ENCODE measurements at regions not wholly inside any gene's neighbourhood (a gene's known extent, or its start where the extent isn't known, plus 50 kb on each side); places are given as distances from the start of the nearest gene placed in this dataset.

DNA sequence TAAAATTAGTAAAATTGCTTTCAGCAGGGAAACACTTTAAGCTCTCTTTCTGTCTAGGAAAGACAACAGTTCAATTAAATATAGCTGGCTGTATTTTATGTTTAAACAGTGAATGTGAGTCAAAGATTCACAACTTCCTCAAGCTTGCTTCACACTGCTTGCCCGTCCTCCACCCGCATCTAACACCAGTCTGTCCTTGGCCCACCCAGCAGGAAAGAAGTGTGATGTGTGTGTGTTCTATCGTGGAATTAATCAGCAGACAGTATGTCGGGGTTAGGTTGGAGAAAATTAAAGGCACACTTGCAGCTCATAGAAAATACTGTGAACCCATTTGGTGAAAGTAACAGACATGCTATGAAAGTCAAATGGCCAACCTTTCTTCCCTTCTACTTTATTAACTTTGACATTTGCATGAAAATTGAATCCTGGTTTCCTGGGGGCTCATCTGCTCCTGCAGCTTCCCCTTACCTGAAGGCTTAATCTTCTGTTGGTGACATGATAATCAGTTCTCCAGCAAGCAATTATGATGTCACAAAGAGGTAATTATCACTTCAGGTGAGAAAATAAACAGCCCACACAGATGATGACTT lies 182.0 kb downstream of the UXS1 start:
- no peak for DNase-seq (ENCODE audit: low spot score)
- no peak overlapping the region for H3K4me2 ChIP-seq (ENCODE audit: insufficient read depth, low read length, poor library complexity, severe bottlenecking)
- no peak overlapping the region for H3K14ac ChIP-seq (ENCODE audit: low read length)
- H4K8ac ChIP-seq (ENCODE audit: low read depth, low read length) = no peak overlapping the region
- no peak overlapping the region for H3K18ac ChIP-seq (ENCODE audit: low read length)
- H3K9ac ChIP-seq (ENCODE audit: low read depth, low read length, poor library complexity) = no peak overlapping the region
- H3K4me1 ChIP-seq (ENCODE audit: control insufficient read depth in 2 of 2, insufficient read depth in 1 of 2, low read depth in 1 of 2, low read length in 2 of 2) = no peaks in the 10 kb centered on the region
- no peak overlapping the region for H3K4ac ChIP-seq (ENCODE audit: low read length)
- no peak overlapping the region for H2BK120ac ChIP-seq (ENCODE audit: low read depth, low read length)
- no peaks in the 10 kb centered on the region for H3K27me3 ChIP-seq (ENCODE audit: control insufficient read depth in 3 of 3, insufficient read depth in 3 of 3, low read depth in 1 of 3, low read length in 3 of 3)
- no peak overlapping the region for H3K4me3 ChIP-seq (ENCODE audit: low read length in 2 of 2)
- no peak overlapping the region for H2BK5ac ChIP-seq (ENCODE audit: low read length)
- no peaks in the 10 kb centered on the region for H3K79me1 ChIP-seq (ENCODE audit: low read depth, low read length)
- no peak overlapping the region for H2AFZ ChIP-seq (ENCODE audit: low read length)
- H3K9me3 ChIP-seq (replicated peaks in 1 of 2; ENCODE audit: control insufficient read depth in 2 of 2, insufficient read depth in 1 of 2, low read depth in 1 of 2, low read length in 2 of 2) = peaks cover 0 to 7% of the 10 kb centered on the region in 2 donors
- no peak overlapping the region for H2BK12ac ChIP-seq (ENCODE audit: low read length)
- no peaks in the 10 kb centered on the region for H3K36me3 ChIP-seq (replicated peaks in 1 of 2; ENCODE audit: control insufficient read depth in 2 of 2, insufficient read depth in 2 of 2, low read length in 2 of 2)
- no peak overlapping the region for H3K27ac ChIP-seq (replicated peaks; ENCODE audit: low read length)
- no peak overlapping the region for H4K91ac ChIP-seq (ENCODE audit: low read depth, low read length, poor library complexity)
- no CpG with 5 or more reads among the region's 4 CpGs for WGBS, 2 donors (ENCODE audit: extremely low coverage in 2 of 2, insufficient read length in 2 of 2, insufficient replicate concordance in 1 of 2)
- H3K23ac ChIP-seq (ENCODE audit: low read depth, low read length, poor library complexity) = no peak overlapping the region
- H2AK5ac ChIP-seq (ENCODE audit: low read depth, low read length) = no peak overlapping the region
- H2BK15ac ChIP-seq (ENCODE audit: low read length) = no peak overlapping the region

DNA sequence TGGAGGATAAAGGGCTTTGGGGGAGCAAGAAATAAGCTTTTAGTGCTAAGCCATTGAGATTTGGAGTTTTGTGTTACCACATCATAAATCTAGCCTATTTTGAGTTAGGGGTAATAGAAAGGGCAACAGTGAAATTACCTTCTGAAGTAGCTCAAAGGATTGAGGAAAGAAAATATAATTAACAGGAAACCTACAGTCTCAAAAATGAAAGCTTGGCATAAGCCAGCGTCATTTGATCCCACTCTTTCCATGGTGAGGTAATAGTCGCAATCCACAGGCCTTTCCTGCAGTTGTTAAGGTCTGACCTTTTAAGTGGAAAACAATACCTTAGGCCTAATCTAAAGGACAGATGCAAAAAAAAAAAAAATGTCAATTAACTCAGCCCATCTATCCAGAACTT lies 182.7 kb downstream of the UXS1 start:
- no peaks in the 10 kb centered on the region for H3K36me3 ChIP-seq (replicated peaks in 1 of 2; ENCODE audit: control insufficient read depth in 2 of 2, insufficient read depth in 2 of 2, low read length in 2 of 2)
- no peak overlapping the region for H2BK15ac ChIP-seq (ENCODE audit: low read length)
- no peak overlapping the region for H3K14ac ChIP-seq (ENCODE audit: low read length)
- H2AK5ac ChIP-seq (ENCODE audit: low read depth, low read length) = no peak overlapping the region
- no peaks in the 10 kb centered on the region for H3K27me3 ChIP-seq (ENCODE audit: control insufficient read depth in 3 of 3, insufficient read depth in 3 of 3, low read depth in 1 of 3, low read length in 3 of 3)
- no peak for DNase-seq (ENCODE audit: low spot score)
- no peak overlapping the region for H4K8ac ChIP-seq (ENCODE audit: low read depth, low read length)
- no peak overlapping the region for H2BK120ac ChIP-seq (ENCODE audit: low read depth, low read length)
- H3K4me3 ChIP-seq (ENCODE audit: low read length in 2 of 2) = no peak overlapping the region
- no peaks in the 10 kb centered on the region for H3K4me1 ChIP-seq (ENCODE audit: control insufficient read depth in 2 of 2, insufficient read depth in 1 of 2, low read depth in 1 of 2, low read length in 2 of 2)
- no CpG with 5 or more reads among the region's 2 CpGs for WGBS, 2 donors (ENCODE audit: extremely low coverage in 2 of 2, insufficient read length in 2 of 2, insufficient replicate concordance in 1 of 2)
- H2BK5ac ChIP-seq (ENCODE audit: low read length) = no peak overlapping the region
- peak overlapping the region; percentile 43 for H2AFZ ChIP-seq (ENCODE audit: low read length)
- H2BK12ac ChIP-seq (ENCODE audit: low read length) = no peak overlapping the region
- no peaks in the 10 kb centered on the region for H3K79me1 ChIP-seq (ENCODE audit: low read depth, low read length)
- no peak overlapping the region for H3K18ac ChIP-seq (ENCODE audit: low read length)
- no peak overlapping the region for H3K4ac ChIP-seq (ENCODE audit: low read length)
- no peak overlapping the region for H3K9ac ChIP-seq (ENCODE audit: low read depth, low read length, poor library complexity)
- H3K23ac ChIP-seq (ENCODE audit: low read depth, low read length, poor library complexity) = no peak overlapping the region
- H4K91ac ChIP-seq (ENCODE audit: low read depth, low read length, poor library complexity) = no peak overlapping the region
- no peak overlapping the region for H3K27ac ChIP-seq (replicated peaks; ENCODE audit: low read length)
- no peak overlapping the region for H3K4me2 ChIP-seq (ENCODE audit: insufficient read depth, low read length, poor library complexity, severe bottlenecking)
- peaks cover 0 to 8% of the 10 kb centered on the region in 2 donors for H3K9me3 ChIP-seq (replicated peaks in 1 of 2; ENCODE audit: control insufficient read depth in 2 of 2, insufficient read depth in 1 of 2, low read depth in 1 of 2, low read length in 2 of 2)

DNA sequence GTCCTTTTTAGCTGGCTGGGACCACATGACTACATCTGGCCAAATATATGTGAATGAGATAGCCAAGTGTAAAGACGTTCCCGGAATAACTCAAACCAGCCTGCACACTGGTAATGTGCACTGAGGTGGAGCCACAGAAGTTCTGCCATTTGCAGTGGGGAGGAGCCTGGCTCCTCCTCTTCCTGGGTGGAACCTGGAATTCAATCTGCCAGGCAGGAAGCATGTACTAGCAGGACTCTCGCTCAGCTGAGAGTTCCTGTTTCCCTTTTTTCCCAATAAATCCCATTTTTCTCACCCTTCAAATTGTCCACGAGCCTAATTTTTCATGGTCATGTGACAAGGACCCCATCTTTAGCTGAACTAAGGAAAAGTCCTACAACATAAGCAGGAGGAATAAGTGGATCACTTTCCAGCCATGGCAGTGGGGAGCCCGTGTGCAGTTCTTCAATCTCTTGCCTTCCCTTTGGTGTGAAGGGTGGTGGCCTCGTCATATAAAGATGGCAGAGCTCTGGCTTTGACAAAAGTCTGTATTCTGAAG lies 183.2 kb downstream of the UXS1 start:
- H3K4me2 ChIP-seq (ENCODE audit: insufficient read depth, low read length, poor library complexity, severe bottlenecking) = no peak overlapping the region
- no peaks in the 10 kb centered on the region for H3K79me1 ChIP-seq (ENCODE audit: low read depth, low read length)
- H2BK120ac ChIP-seq (ENCODE audit: low read depth, low read length) = no peak overlapping the region
- no peak overlapping the region for H3K23ac ChIP-seq (ENCODE audit: low read depth, low read length, poor library complexity)
- no peak overlapping the region for H3K4me3 ChIP-seq (ENCODE audit: low read length in 2 of 2)
- no peaks in the 10 kb centered on the region for H3K4me1 ChIP-seq (ENCODE audit: control insufficient read depth in 2 of 2, insufficient read depth in 1 of 2, low read depth in 1 of 2, low read length in 2 of 2)
- DNase-seq (ENCODE audit: low spot score) = no peak
- no peak overlapping the region for H2BK5ac ChIP-seq (ENCODE audit: low read length)
- H4K91ac ChIP-seq (ENCODE audit: low read depth, low read length, poor library complexity) = no peak overlapping the region
- H3K18ac ChIP-seq (ENCODE audit: low read length) = no peak overlapping the region
- H3K9ac ChIP-seq (ENCODE audit: low read depth, low read length, poor library complexity) = no peak overlapping the region
- H3K27ac ChIP-seq (replicated peaks; ENCODE audit: low read length) = no peak overlapping the region
- peak overlapping the region; percentile 43 for H2AFZ ChIP-seq (ENCODE audit: low read length)
- H3K36me3 ChIP-seq (replicated peaks in 1 of 2; ENCODE audit: control insufficient read depth in 2 of 2, insufficient read depth in 2 of 2, low read length in 2 of 2) = no peaks in the 10 kb centered on the region
- no peak overlapping the region for H2BK15ac ChIP-seq (ENCODE audit: low read length)
- no peak overlapping the region for H2AK5ac ChIP-seq (ENCODE audit: low read depth, low read length)
- no peak overlapping the region for H3K4ac ChIP-seq (ENCODE audit: low read length)
- no peak overlapping the region for H2BK12ac ChIP-seq (ENCODE audit: low read length)
- no CpG with 5 or more reads among the region's 6 CpGs for WGBS, 2 donors (ENCODE audit: extremely low coverage in 2 of 2, insufficient read length in 2 of 2, insufficient replicate concordance in 1 of 2)
- no peak overlapping the region for H3K14ac ChIP-seq (ENCODE audit: low read length)
- no peaks in the 10 kb centered on the region for H3K27me3 ChIP-seq (ENCODE audit: control insufficient read depth in 3 of 3, insufficient read depth in 3 of 3, low read depth in 1 of 3, low read length in 3 of 3)
- no peak overlapping the region for H4K8ac ChIP-seq (ENCODE audit: low read depth, low read length)
- peaks cover 0 to 9% of the 10 kb centered on the region in 2 donors for H3K9me3 ChIP-seq (replicated peaks in 1 of 2; ENCODE audit: control insufficient read depth in 2 of 2, insufficient read depth in 1 of 2, low read depth in 1 of 2, low read length in 2 of 2)

DNA sequence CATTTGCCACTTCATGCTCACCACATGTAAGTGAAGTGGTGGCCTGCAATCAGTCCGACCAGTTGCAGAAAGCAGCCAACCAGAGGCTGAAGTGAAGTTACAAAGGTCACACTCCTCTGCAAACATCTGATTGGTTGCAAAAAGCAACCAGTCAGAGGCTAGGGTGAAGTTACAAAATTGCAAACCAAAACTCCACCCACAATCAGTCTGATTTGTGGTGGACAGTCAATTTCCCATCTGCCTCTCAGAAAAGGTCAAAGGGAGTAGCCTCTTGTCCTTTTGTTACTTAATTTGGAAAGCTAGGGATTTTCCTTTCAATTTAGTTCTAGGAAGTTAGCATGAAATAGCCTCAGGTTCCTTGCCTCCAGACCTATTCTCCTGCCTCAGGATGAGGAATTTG lies 185.0 kb downstream of the UXS1 start:
- no peak overlapping the region for H2BK5ac ChIP-seq (ENCODE audit: low read length)
- no peak for DNase-seq (ENCODE audit: low spot score)
- no peak overlapping the region for H3K18ac ChIP-seq (ENCODE audit: low read length)
- H3K23ac ChIP-seq (ENCODE audit: low read depth, low read length, poor library complexity) = no peak overlapping the region
- H2BK120ac ChIP-seq (ENCODE audit: low read depth, low read length) = no peak overlapping the region
- no peaks in the 10 kb centered on the region for H3K79me1 ChIP-seq (ENCODE audit: low read depth, low read length)
- H2AK5ac ChIP-seq (ENCODE audit: low read depth, low read length) = no peak overlapping the region
- H3K9me3 ChIP-seq (replicated peaks in 1 of 2; ENCODE audit: control insufficient read depth in 2 of 2, insufficient read depth in 1 of 2, low read depth in 1 of 2, low read length in 2 of 2) = peaks cover 0 to 11% of the 10 kb centered on the region in 2 donors
- no peak overlapping the region for H2BK12ac ChIP-seq (ENCODE audit: low read length)
- no peak overlapping the region for H4K8ac ChIP-seq (ENCODE audit: low read depth, low read length)
- no peaks in the 10 kb centered on the region for H3K36me3 ChIP-seq (replicated peaks in 1 of 2; ENCODE audit: control insufficient read depth in 2 of 2, insufficient read depth in 2 of 2, low read length in 2 of 2)
- H3K4ac ChIP-seq (ENCODE audit: low read length) = no peak overlapping the region
- no peak overlapping the region for H4K91ac ChIP-seq (ENCODE audit: low read depth, low read length, poor library complexity)
- no CpG with 5 or more reads among the region's 1 CpG for WGBS, 2 donors (ENCODE audit: extremely low coverage in 2 of 2, insufficient read length in 2 of 2, insufficient replicate concordance in 1 of 2)
- H3K27ac ChIP-seq (replicated peaks; ENCODE audit: low read length) = no peak overlapping the region
- H3K4me2 ChIP-seq (ENCODE audit: insufficient read depth, low read length, poor library complexity, severe bottlenecking) = no peak overlapping the region
- H3K4me3 ChIP-seq (ENCODE audit: low read length in 2 of 2) = peak overlapping the region in 1 of 2 donors; percentile 41
- H3K4me1 ChIP-seq (ENCODE audit: control insufficient read depth in 2 of 2, insufficient read depth in 1 of 2, low read depth in 1 of 2, low read length in 2 of 2) = no peaks in the 10 kb centered on the region
- H2AFZ ChIP-seq (ENCODE audit: low read length) = no peak overlapping the region
- H3K14ac ChIP-seq (ENCODE audit: low read length) = no peak overlapping the region
- H3K9ac ChIP-seq (ENCODE audit: low read depth, low read length, poor library complexity) = no peak overlapping the region
- no peak overlapping the region for H2BK15ac ChIP-seq (ENCODE audit: low read length)
- H3K27me3 ChIP-seq (ENCODE audit: control insufficient read depth in 3 of 3, insufficient read depth in 3 of 3, low read depth in 1 of 3, low read length in 3 of 3) = no peaks in the 10 kb centered on the region

Measured in neuronal stem cell (in vitro differentiated cells).